GM12875 (cell line): ENCODE measurements at regions not wholly inside any gene's neighbourhood (a gene's known extent, or its start where the extent isn't known, plus 50 kb on each side); places are given as distances from the start of the nearest gene placed in this dataset.

Experiments used
- H3K4me3 ChIP-seq: one replicate; pipeline ENCODE4 v1.5.1; 2011; ENCODE audit warnings: low read depth, low read length, control low read depth
- CTCF ChIP-seq: IDR thresholded peaks from 2 replicates; pipeline ENCODE4 v1.5.1; 2011; ENCODE audit warnings: low read depth, mild to moderate bottlenecking, control low read depth, inconsistent platforms, low read length, moderate library complexity, borderline replicate concordance; ENCODE audit not compliant: insufficient read depth

GRCh38 chr5:109533751-109534272 is 124.0 kb upstream of the PJA2 start:
- no peak overlapping the region for H3K4me3 ChIP-seq
- no peak for TF ChIP-seq CTCF

- no peak overlapping the region for H3K4me3 ChIP-seq
These were observed 123.1 kb upstream of the PJA2 start for GRCh38 chr5:109532773-109533364.

DNA sequence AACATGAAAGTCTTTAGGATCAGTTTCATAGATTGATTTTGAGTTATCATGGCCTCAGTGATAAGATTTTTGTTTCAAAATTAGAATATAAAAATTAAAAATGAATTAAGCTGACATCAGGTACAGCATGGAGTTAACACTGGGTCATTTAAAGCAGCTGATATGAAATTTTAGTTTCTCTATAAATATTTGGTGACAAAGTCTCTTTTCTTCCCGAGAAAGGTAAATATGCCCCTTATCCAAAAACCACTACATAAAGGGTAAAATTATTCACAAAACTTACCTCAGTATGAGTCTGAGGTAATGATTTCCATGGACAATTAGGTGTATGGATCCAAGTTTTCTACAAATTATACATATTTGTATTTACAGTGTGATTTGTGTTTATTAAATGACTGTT is 121.5 kb upstream of the PJA2 start:
- no peak overlapping the region for H3K4me3 ChIP-seq
- no peak for TF ChIP-seq CTCF

More at GRCh38 chr5:109532773-109533364, 123.1 kb upstream of the PJA2 start:
- no peak for TF ChIP-seq CTCF

GRCh38 chr5:109529987-109530386 is 120.2 kb upstream of the PJA2 start:
- no peak overlapping the region for H3K4me3 ChIP-seq
- no peak for TF ChIP-seq CTCF

- no peak for TF ChIP-seq CTCF
- no peak overlapping the region for H3K4me3 ChIP-seq
These were observed 119.7 kb upstream of the PJA2 start for GRCh38 chr5:109529520-109529919.

DNA sequence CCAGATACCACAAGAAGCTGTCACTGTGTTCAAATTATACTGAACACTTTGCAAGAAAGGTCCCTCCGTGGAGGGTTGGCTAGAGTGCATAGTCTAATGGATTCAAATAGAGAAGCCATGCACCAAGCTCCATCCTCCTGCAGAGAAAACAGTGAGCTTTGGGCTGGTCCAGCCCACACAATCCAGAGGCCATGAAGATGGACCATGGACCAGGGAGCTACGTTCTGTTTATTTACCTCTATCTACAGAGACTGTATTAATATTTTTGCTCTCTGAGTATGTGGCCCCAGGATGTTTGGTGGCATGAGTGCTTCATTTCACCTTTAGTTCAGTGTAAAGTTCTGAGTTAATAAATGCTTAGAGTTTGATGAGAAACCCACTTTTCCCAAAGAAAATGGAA is 114.8 kb upstream of the PJA2 start:
- no peak for TF ChIP-seq CTCF

GRCh38 chr5:109524026-109524425 is 114.3 kb upstream of the PJA2 start:
- no peak for TF ChIP-seq CTCF
- H3K4me3 ChIP-seq: no peak overlapping the region

More for the DNA sequence above, 114.8 kb upstream of the PJA2 start:
- H3K4me3 ChIP-seq: no peak overlapping the region
